ENCODE measurements at regions not wholly inside any gene's neighbourhood (a gene's known extent, or its start where the extent isn't known, plus 50 kb on each side); places are given as distances from the start of the nearest gene placed in this dataset.

DNA sequence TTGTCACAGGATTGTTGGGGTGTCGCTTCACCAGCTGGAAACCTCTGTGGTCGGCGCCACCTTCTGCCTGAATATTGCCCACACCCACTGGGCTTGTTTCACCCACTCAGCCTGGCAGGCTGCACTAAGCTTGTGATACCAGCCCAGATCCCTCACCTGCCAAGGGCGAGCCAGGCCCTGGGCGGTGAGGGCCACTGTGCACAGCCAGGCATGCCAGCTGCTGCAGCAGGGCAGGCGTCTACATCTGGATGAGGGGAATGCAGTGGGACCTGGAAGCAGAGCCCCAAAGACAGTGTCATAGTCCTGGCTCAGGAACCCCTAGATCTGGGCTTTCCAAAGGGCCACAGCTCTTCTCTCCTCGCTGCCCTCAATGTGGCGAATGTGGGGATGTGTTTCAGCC, 1307.5 kb downstream of the GRIK2 start:
- Histone ChIP-seq H3K4me1 (ENCODE audit: control insufficient read depth in 1 of 2, insufficient read depth in 2 of 2, low read depth in 1 of 2, low read length in 1 of 2) (no peaks in the 10 kb centered on the region), H3K27me3 (ENCODE audit: insufficient read depth) (no peaks in the 10 kb centered on the region), H3K4me3 (ENCODE audit: low read depth in 2 of 2, low read length in 1 of 2) (no peak overlapping the region), H3K9me3 (no peaks in the 10 kb centered on the region), H3K9ac (no peak overlapping the region), H3K36me3 (replicated peaks in 1 of 2; ENCODE audit: control insufficient read depth in 1 of 2, insufficient read depth in 2 of 2, low read length in 1 of 2) (no peaks in the 10 kb centered on the region), H4K20me1 (ENCODE audit: insufficient read depth) (no peaks in the 10 kb centered on the region), H3K79me2 (ENCODE audit: insufficient read depth) (no peaks in the 10 kb centered on the region), H3F3A (replicated peaks; ENCODE audit: insufficient read depth) (no peaks in the 10 kb centered on the region), H3K4me2 (no peak overlapping the region), H3K27ac (ENCODE audit: low read depth in 2 of 2, low read length in 1 of 2) (no peak overlapping the region), H2AFZ (ENCODE audit: low read depth) (no peak overlapping the region), H3K9me2 (no peaks in the 10 kb centered on the region)
- TF ChIP-seq EP300 (IDR thresholded peaks at IDR 0.05; ENCODE audit: borderline replicate concordance in 1 of 2, low read depth in 1 of 2, low read length in 1 of 2) (no peak), GATA2 (CRISPR knock-in tag; IDR thresholded peaks at IDR 0.05) (no peak), REST (IDR thresholded peaks at IDR 0.05; ENCODE audit: low read depth, low read length) (no peak), TCF12 (IDR thresholded peaks at IDR 0.05) (no peak), FOSL2 (IDR thresholded peaks at IDR 0.05; ENCODE audit: borderline replicate concordance, low read depth) (no peak), RAD21 (IDR thresholded peaks at IDR 0.05; ENCODE audit: low read length) (no peak), FOXJ3 (CRISPR knock-in tag; IDR thresholded peaks at IDR 0.05) (no peak), TAF1 (IDR thresholded peaks at IDR 0.05; ENCODE audit: borderline replicate concordance, low read depth, low read length) (no peak)
- CTCF ChIA-PET = no interaction called here
- 75% methylated on average over 7 of the region's 8 CpGs for WGBS (ENCODE audit: low lambda C conversion rate)
- POLR2A ChIA-PET = no interaction called here
- DNase-seq = no peak

DNA sequence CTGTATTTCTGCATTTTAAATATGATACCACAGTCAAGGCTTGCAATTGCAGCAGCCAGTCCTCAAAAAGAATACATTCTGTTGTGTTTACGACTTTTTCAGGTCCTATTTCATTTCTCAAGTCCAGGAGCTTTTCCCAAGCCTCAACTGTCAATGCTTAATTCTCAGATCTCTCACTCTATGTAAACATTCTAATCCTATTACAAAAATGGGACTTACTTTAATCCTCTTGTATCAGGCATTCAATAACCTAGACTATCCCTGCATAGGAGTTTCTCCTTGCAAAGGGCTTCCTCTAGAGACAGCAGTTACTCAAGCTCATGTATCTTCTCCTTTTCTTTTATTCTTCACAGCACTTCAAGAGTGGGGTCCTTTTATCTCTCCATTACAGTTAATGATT, 1293.0 kb downstream of the GRIK2 start:
- Histone ChIP-seq H3K9me2 (no peaks in the 10 kb centered on the region), H3K27ac (ENCODE audit: low read depth in 2 of 2, low read length in 1 of 2) (no peak overlapping the region), H3K27me3 (ENCODE audit: insufficient read depth) (no peaks in the 10 kb centered on the region), H2AFZ (ENCODE audit: low read depth) (no peak overlapping the region), H3K4me3 (ENCODE audit: low read depth in 2 of 2, low read length in 1 of 2) (no peak overlapping the region), H3K9me3 (no peaks in the 10 kb centered on the region), H3K4me2 (no peak overlapping the region), H3F3A (replicated peaks; ENCODE audit: insufficient read depth) (no peaks in the 10 kb centered on the region), H3K9ac (no peak overlapping the region), H4K20me1 (ENCODE audit: insufficient read depth) (no peaks in the 10 kb centered on the region), H3K79me2 (ENCODE audit: insufficient read depth) (no peaks in the 10 kb centered on the region), H3K4me1 (ENCODE audit: control insufficient read depth in 1 of 2, insufficient read depth in 2 of 2, low read depth in 1 of 2, low read length in 1 of 2) (no peaks in the 10 kb centered on the region), H3K36me3 (replicated peaks in 1 of 2; ENCODE audit: control insufficient read depth in 1 of 2, insufficient read depth in 2 of 2, low read length in 1 of 2) (no peaks in the 10 kb centered on the region)
- WGBS (ENCODE audit: low lambda C conversion rate) = 13% methylated on average over 1 of the region's 1 CpG
- ChIA-PET POLR2A (no interaction called here), CTCF (no interaction called here)
- DNase-seq = no peak
- TF ChIP-seq, protein P1, sequence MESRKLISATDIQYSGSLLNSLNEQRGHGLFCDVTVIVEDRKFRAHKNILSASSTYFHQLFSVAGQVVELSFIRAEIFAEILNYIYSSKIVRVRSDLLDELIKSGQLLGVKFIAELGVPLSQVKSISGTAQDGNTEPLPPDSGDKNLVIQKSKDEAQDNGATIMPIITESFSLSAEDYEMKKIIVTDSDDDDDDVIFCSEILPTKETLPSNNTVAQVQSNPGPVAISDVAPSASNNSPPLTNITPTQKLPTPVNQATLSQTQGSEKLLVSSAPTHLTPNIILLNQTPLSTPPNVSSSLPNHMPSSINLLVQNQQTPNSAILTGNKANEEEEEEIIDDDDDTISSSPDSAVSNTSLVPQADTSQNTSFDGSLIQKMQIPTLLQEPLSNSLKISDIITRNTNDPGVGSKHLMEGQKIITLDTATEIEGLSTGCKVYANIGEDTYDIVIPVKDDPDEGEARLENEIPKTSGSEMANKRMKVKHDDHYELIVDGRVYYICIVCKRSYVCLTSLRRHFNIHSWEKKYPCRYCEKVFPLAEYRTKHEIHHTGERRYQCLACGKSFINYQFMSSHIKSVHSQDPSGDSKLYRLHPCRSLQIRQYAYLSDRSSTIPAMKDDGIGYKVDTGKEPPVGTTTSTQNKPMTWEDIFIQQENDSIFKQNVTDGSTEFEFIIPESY (IDR thresholded peaks at IDR 0.05; ENCODE audit: borderline replicate concordance, low read depth) = no peak
- TF ChIP-seq SIN3A (IDR thresholded peaks at IDR 0.05; ENCODE audit: borderline replicate concordance, low read depth, low read length) (no peak), YY1 (IDR thresholded peaks at IDR 0.05; ENCODE audit: low read depth) (no peak), NFIC (IDR thresholded peaks at IDR 0.05; ENCODE audit: borderline replicate concordance) (no peak), NRF1 (IDR thresholded peaks at IDR 0.05; ENCODE audit: low read depth, low read length) (no peak), TCF12 (IDR thresholded peaks at IDR 0.05) (no peak), EP300 (IDR thresholded peaks at IDR 0.05; ENCODE audit: borderline replicate concordance in 1 of 2, low read depth in 1 of 2, low read length in 1 of 2) (no peak), GATA2 (CRISPR knock-in tag; IDR thresholded peaks at IDR 0.05) (no peak), USF1 (IDR thresholded peaks at IDR 0.05; ENCODE audit: borderline replicate concordance, low read depth) (no peak), FOXM1 (IDR thresholded peaks at IDR 0.05; ENCODE audit: low read depth) (no peak), MXI1 (IDR thresholded peaks at IDR 0.05; ENCODE audit: low read depth, low read length) (no peak), EZH2phosphoT487 (IDR thresholded peaks at IDR 0.05; ENCODE audit: borderline replicate concordance, low read depth) (no peak)
- TF ChIP-seq, protein P2, sequence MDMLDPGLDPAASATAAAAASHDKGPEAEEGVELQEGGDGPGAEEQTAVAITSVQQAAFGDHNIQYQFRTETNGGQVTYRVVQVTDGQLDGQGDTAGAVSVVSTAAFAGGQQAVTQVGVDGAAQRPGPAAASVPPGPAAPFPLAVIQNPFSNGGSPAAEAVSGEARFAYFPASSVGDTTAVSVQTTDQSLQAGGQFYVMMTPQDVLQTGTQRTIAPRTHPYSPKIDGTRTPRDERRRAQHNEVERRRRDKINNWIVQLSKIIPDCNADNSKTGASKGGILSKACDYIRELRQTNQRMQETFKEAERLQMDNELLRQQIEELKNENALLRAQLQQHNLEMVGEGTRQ (IDR thresholded peaks at IDR 0.05; ENCODE audit: borderline replicate concordance, low read depth, low read length) = no peak
- TF ChIP-seq, protein P3, sequence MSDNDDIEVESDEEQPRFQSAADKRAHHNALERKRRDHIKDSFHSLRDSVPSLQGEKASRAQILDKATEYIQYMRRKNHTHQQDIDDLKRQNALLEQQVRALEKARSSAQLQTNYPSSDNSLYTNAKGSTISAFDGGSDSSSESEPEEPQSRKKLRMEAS (IDR thresholded peaks at IDR 0.05; ENCODE audit: low read depth) = no peak
